MM.1S (cell line): ENCODE measurements at regions not wholly inside any gene's neighbourhood (a gene's known extent, or its start where the extent isn't known, plus 50 kb on each side); places are given as distances from the start of the nearest gene placed in this dataset.

ENCODE experiments used
- DNase-seq: peaks from one replicate; pipeline ENCODE4 v3.0.0-alpha.2; 2015
- H2AFZ ChIP-seq: fragments of 300-600 bp; sonication (generic); 2 replicates; pipeline ENCODE4 v1.6.0; 2016; ENCODE audit warnings: antibody characterized with exemption, low read length
- H3F3A ChIP-seq: fragments of 300-600 bp; sonication (generic); 2 replicates; pipeline ENCODE4 v1.6.1; 2016; ENCODE audit warnings: mild to moderate bottlenecking, antibody characterized with exemption, low read length, moderate library complexity, mixed read lengths; ENCODE audit not compliant: insufficient read depth
- H3K27ac ChIP-seq: fragments of 300-600 bp; sonication (generic); 2 replicates; pipeline ENCODE4 v1.5.1; 2016; ENCODE audit warnings: mild to moderate bottlenecking, low read length
- H3K27me3 ChIP-seq: fragments of 300-600 bp; sonication (generic); replicated peaks from 2 replicates; pipeline ENCODE4 v1.6.0; 2016; ENCODE audit warnings: low read length; ENCODE audit not compliant: insufficient read depth
- H3K36me3 ChIP-seq: fragments of 300-600 bp; sonication (generic); replicated peaks from 2 replicates; pipeline ENCODE4 v1.6.1; 2016; ENCODE audit warnings: mild to moderate bottlenecking, low read length, mixed read lengths; ENCODE audit not compliant: insufficient read depth
- H3K4me1 ChIP-seq: fragments of 300-600 bp; sonication (generic); 2 replicates; pipeline ENCODE4 v1.6.1; 2016; ENCODE audit warnings: low read length, mixed read lengths
- H3K4me2 ChIP-seq: fragments of 300-600 bp; sonication (generic); 2 replicates; pipeline ENCODE4 v1.6.0; 2016; ENCODE audit warnings: low read depth, low read length
- H3K4me3 ChIP-seq: fragments of 300-600 bp; sonication (generic); 2 replicates; pipeline ENCODE4 v1.5.1; 2016; ENCODE audit warnings: low read length, mixed read lengths
- H3K79me2 ChIP-seq: fragments of 300-600 bp; sonication (generic); 2 replicates; pipeline ENCODE4 v1.6.1; 2016; ENCODE audit warnings: mixed run types, low read length, mixed read lengths
- H3K9ac ChIP-seq: fragments of 300-600 bp; sonication (generic); 2 replicates; pipeline ENCODE4 v1.6.1; 2016; ENCODE audit warnings: low read length, mixed read lengths
- H3K9me2 ChIP-seq: fragments of 300-600 bp; sonication (generic); replicated peaks from 2 replicates; pipeline ENCODE4 v1.6.1; 2016; ENCODE audit warnings: mild to moderate bottlenecking, low read length, mixed read lengths; ENCODE audit not compliant: insufficient read depth
- H3K9me3 ChIP-seq: fragments of 300-600 bp; sonication (generic); replicated peaks from 2 replicates; pipeline ENCODE4 v1.6.1; 2016; ENCODE audit warnings: mild to moderate bottlenecking, low read length, mixed read lengths; ENCODE audit not compliant: insufficient read depth
- H4K20me1 ChIP-seq: fragments of 300-600 bp; sonication (generic); 2 replicates; pipeline ENCODE4 v1.6.1; 2016; ENCODE audit warnings: mild to moderate bottlenecking, low read length, moderate library complexity, mixed read lengths; ENCODE audit not compliant: insufficient read depth
- CTCF ChIP-seq: fragments of 300-600 bp; sonication (generic); IDR thresholded peaks from 2 replicates; pipeline ENCODE4 v1.5.1; 2016; ENCODE audit warnings: antibody characterized with exemption, low read length, mixed read lengths
- EZH2 ChIP-seq: fragments of 300-600 bp; sonication (generic); optimal IDR thresholded peaks from 2 replicates; pipeline ENCODE3; 2017; ENCODE audit warnings: low read depth, mild to moderate bottlenecking, antibody characterized with exemption, low read length, mixed read lengths
- EZH2phosphoT487 ChIP-seq: fragments of 300-600 bp; sonication (generic); IDR thresholded peaks from 2 replicates; pipeline ENCODE4 v1.6.1; 2018; ENCODE audit warnings: antibody characterized with exemption, low read length

- H3K9me3 ChIP-seq, result no peaks in the 10 kb centered on the region
- no peak overlapping the region for H2AFZ ChIP-seq
- H3K4me3 ChIP-seq, result no peak overlapping the region
- no peaks in the 10 kb centered on the region for H3K36me3 ChIP-seq
- H3F3A ChIP-seq, result no peaks in the 10 kb centered on the region
- H3K9me2 ChIP-seq, result no peaks in the 10 kb centered on the region
- no peaks in the 10 kb centered on the region for H4K20me1 ChIP-seq
- no peak for TF ChIP-seq EZH2
- no peak for TF ChIP-seq CTCF
- no peak for TF ChIP-seq EZH2phosphoT487
- H3K4me2 ChIP-seq, result no peak overlapping the region
- H3K4me1 ChIP-seq, result peaks cover 15% of the 10 kb centered on the region; the same call in 1 of the 2 replicates
- DNase-seq, result no peak
- no peak overlapping the region for H3K27ac ChIP-seq
- no peaks in the 10 kb centered on the region for H3K27me3 ChIP-seq
- no peaks in the 10 kb centered on the region for H3K79me2 ChIP-seq
- H3K9ac ChIP-seq, result no peak overlapping the region
Observed at GRCh38 chr5:133797167-133797566, 171.3 kb downstream of the C5orf15 start.

- Histone ChIP-seq H3K79me2 (no peaks in the 10 kb centered on the region), H3K9me3 (no peaks in the 10 kb centered on the region), H3K4me1 (peaks cover 15% of the 10 kb centered on the region; the same call in 1 of the 2 replicates), H2AFZ (no peak overlapping the region), H4K20me1 (no peaks in the 10 kb centered on the region), H3K27ac (no peak overlapping the region), H3F3A (no peaks in the 10 kb centered on the region), H3K27me3 (no peaks in the 10 kb centered on the region), H3K4me2 (no peak overlapping the region), H3K9me2 (no peaks in the 10 kb centered on the region), H3K9ac (no peak overlapping the region), H3K36me3 (no peaks in the 10 kb centered on the region), H3K4me3 (no peak overlapping the region)
- TF ChIP-seq EZH2, result no peak
- no peak for TF ChIP-seq CTCF
- no peak for TF ChIP-seq EZH2phosphoT487
- no peak for DNase-seq
Observed at GRCh38 chr5:133796186-133796585, 172.2 kb downstream of the C5orf15 start.

GRCh38 chr5:133794771-133795415 lies 173.5 kb downstream of the C5orf15 start:
- no peak overlapping the region for H3K4me3 ChIP-seq
- H3K79me2 ChIP-seq, result no peaks in the 10 kb centered on the region
- H3K27ac ChIP-seq, result peak overlapping the region; percentile 7; the same call in 1 of the 2 replicates
- H3K27me3 ChIP-seq, result no peaks in the 10 kb centered on the region
- H3K4me2 ChIP-seq, result no peak overlapping the region
- no peak overlapping the region for H3K9ac ChIP-seq
- peaks cover 15% of the 10 kb centered on the region; the same call in 1 of the 2 replicates for H3K4me1 ChIP-seq
- H3F3A ChIP-seq, result no peaks in the 10 kb centered on the region
- no peaks in the 10 kb centered on the region for H3K9me2 ChIP-seq
- no peaks in the 10 kb centered on the region for H3K36me3 ChIP-seq
- H3K9me3 ChIP-seq, result no peaks in the 10 kb centered on the region
- peak; percentile 56 for DNase-seq
- peak overlapping the region; percentile 48 for H2AFZ ChIP-seq
- H4K20me1 ChIP-seq, result no peaks in the 10 kb centered on the region
- TF ChIP-seq EZH2phosphoT487 (no peak), EZH2 (no peak), CTCF (no peak)
